ENCODE measurements at regions not wholly inside any gene's neighbourhood (a gene's known extent, or its start where the extent isn't known, plus 50 kb on each side); places are given as distances from the start of the nearest gene placed in this dataset.

DNA sequence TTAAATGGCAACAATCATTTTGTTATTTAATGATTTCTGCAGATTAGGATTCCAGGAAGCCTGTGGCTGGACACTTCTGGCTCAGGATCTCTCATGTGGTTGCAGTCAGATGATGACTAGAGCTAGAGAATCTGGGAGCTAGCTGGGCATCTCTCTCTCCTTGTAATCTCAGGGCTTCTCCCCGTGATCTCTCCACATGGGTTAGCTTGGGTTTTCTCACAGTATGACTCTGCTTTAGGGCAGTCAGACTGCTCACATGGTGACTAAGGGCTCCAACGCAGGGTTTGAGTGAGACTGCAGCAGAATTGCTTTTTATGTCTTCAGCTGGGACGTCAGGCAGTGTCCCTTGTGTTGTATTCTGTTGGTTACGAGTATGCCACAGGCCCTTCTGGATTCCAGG lies 361.4 kb downstream of the CBLL2 start:
- intact Hi-C loops (cut with DNase I), result no loop called here
- TF ChIP-seq CTCF (IDR thresholded peaks at IDR 0.05), result no peak
- Histone ChIP-seq H3K36me3 (no peaks in the 10 kb centered on the region), H3K9me3 (no peaks in the 10 kb centered on the region), H3K4me1 (no peaks in the 10 kb centered on the region), H3K27me3 (no peaks in the 10 kb centered on the region), H3K4me3 (no peak overlapping the region), H3K27ac (no peak overlapping the region)
- ATAC-seq (no peak), DNase-seq (no peak)

DNA sequence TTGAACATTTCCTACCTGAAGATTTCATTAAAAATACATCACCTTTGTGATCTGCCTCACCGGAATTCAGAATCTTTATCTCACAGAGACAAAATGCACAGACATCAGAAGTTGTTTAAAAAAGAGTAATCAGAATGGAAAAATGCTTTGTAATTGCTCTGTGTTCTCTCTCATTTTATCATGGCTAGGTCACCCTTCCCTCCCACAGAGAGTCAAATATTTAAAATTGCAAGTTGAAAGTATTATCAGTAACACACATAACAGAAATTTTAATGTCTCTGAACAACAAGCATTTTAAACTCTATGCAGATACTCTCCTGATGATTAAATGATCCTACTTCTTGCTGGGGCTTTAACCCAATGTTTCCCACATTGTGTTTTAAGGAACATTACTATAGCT lies 362.0 kb downstream of the CBLL2 start:
- intact Hi-C loops (cut with DNase I), result no loop called here
- no peaks in the 10 kb centered on the region for H3K27me3 ChIP-seq

DNA sequence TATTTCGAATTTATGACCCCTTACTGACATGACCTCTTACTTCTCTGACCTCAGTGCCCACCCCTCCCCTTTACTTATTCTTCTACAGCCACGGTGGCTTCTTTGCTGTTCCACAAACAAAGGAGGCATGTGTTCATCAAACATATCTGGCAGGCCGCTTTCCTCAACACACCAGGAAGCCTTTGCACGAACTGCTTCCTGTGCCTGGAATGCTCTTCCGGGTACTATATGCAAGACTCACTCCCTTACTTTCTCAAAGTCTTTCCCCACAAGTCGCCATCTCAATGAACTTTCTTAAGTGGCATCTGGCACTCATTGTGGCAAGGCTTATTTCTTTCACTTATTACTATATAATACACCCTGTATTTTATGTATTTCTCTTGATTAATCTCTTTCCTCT lies 351.5 kb upstream of the DDX53 start:
- Histone ChIP-seq H3K4me1 (no peaks in the 10 kb centered on the region), H3K27ac (no peak overlapping the region), H3K36me3 (no peaks in the 10 kb centered on the region), H3K4me3 (no peak overlapping the region), H3K27me3 (no peaks in the 10 kb centered on the region), H3K9me3 (no peaks in the 10 kb centered on the region)
- intact Hi-C loops (cut with DNase I), result no loop called here
- no peak for TF ChIP-seq CTCF (IDR thresholded peaks at IDR 0.05)
- no peak for ATAC-seq
- no peak for DNase-seq

More for the DNA sequence above, 362.0 kb downstream of the CBLL2 start:
- H3K4me3 ChIP-seq, result no peak overlapping the region
- DNase-seq (no peak), ATAC-seq (no peak)
- no peaks in the 10 kb centered on the region for H3K9me3 ChIP-seq
- H3K36me3 ChIP-seq, result no peaks in the 10 kb centered on the region
- no peaks in the 10 kb centered on the region for H3K4me1 ChIP-seq
- no peak overlapping the region for H3K27ac ChIP-seq
- TF ChIP-seq CTCF (IDR thresholded peaks at IDR 0.05), result no peak

GRCh38 chrX:22650691-22651090 lies 349.1 kb upstream of the DDX53 start:
- no peak for DNase-seq
- TF ChIP-seq CTCF (IDR thresholded peaks at IDR 0.05), result no peak
- no peaks in the 10 kb centered on the region for H3K4me1 ChIP-seq
- H3K27ac ChIP-seq, result no peak overlapping the region
- no peak overlapping the region for H3K4me3 ChIP-seq
- H3K36me3 ChIP-seq, result no peaks in the 10 kb centered on the region
- no peaks in the 10 kb centered on the region for H3K27me3 ChIP-seq
- ATAC-seq, result no peak
- intact Hi-C loops (cut with DNase I), result no loop called here
- H3K9me3 ChIP-seq, result no peaks in the 10 kb centered on the region

- Histone ChIP-seq H3K27ac (no peak overlapping the region), H3K4me1 (no peaks in the 10 kb centered on the region), H3K9me3 (no peaks in the 10 kb centered on the region), H3K36me3 (no peaks in the 10 kb centered on the region), H3K4me3 (no peak overlapping the region), H3K27me3 (no peaks in the 10 kb centered on the region)
- no peak for DNase-seq
- ATAC-seq, result no peak
- intact Hi-C loops (cut with DNase I), result no loop called here
- TF ChIP-seq CTCF (IDR thresholded peaks at IDR 0.05), result no peak
Measured at GRCh38 chrX:22652596-22652995, 347.2 kb upstream of the DDX53 start.

DNA sequence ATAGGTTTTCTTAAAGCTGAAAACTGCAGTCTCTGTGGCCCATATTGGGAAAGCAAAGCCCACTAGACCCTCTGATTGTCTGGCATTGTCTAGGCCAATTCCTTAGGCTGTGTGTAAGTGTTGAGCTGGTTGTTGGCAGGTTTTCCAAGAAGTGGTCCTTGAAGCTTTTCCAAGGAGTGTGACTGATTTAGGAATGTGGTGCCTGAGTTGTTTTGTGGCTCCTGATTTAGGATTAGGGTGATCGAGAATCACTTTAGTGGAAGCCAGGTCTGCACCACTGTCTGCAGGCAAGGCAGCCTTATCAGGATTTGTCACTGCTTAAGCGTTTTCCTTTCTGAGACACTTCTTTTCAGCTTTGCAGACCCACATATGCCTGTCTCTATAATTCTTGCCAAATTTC lies 339.0 kb upstream of the DDX53 start:
- no peak overlapping the region for H3K4me3 ChIP-seq
- no peaks in the 10 kb centered on the region for H3K4me1 ChIP-seq
- ATAC-seq, result no peak
- no peak overlapping the region for H3K27ac ChIP-seq
- intact Hi-C loops (cut with DNase I), result no loop called here
- TF ChIP-seq CTCF (IDR thresholded peaks at IDR 0.05), result no peak
- no peaks in the 10 kb centered on the region for H3K36me3 ChIP-seq
- H3K9me3 ChIP-seq, result no peaks in the 10 kb centered on the region
- H3K27me3 ChIP-seq, result no peaks in the 10 kb centered on the region
- DNase-seq, result no peak

Measured in upper lobe of right lung (tissue), 1 donor.